HCT116 (cell line): ENCODE measurements at regions not wholly inside any gene's neighbourhood (a gene's known extent, or its start where the extent isn't known, plus 50 kb on each side); places are given as distances from the start of the nearest gene placed in this dataset.

Experiments used
- CTCF ChIP-seq, 3 experiments: fragments of 200-600 bp in 1 of 3; sonication (generic) in 1 of 3; IDR thresholded peaks in 2 of 3; conservative IDR thresholded peaks in 1 of 3; 2 replicates each; pipeline ENCODE4 v1.5.1; 2012 to 2017; ENCODE audit warnings: low read depth in 2 of 3, low read length in 2 of 3, antibody characterized with exemption in 1 of 3, borderline replicate concordance in 1 of 3, control low read depth in 1 of 3, mild to moderate bottlenecking in 1 of 3, mixed read lengths in 1 of 3, mixed run types in 1 of 3, moderate library complexity in 1 of 3; ENCODE audit not compliant: insufficient read depth in 1 of 3
- JUND ChIP-seq: IDR thresholded peaks from 2 replicates; pipeline ENCODE4 v1.6.1; 2012

- TF ChIP-seq CTCF (IDR thresholded peaks at IDR 0.05 in 2 of 3, conservative IDR thresholded peaks at IDR 0.05 in 1 of 3; ENCODE audit: borderline replicate concordance in 1 of 3, insufficient read depth in 1 of 3, low read depth in 2 of 3, low read length in 2 of 3) (no peak), JUND (no peak)
Observed at GRCh38 chr4:60930866-60931265, 269.3 kb upstream of the ADGRL3 start.
